Liver (tissue), 3 donors: ENCODE measurements at regions not wholly inside any gene's neighbourhood (a gene's known extent, or its start where the extent isn't known, plus 50 kb on each side); places are given as distances from the start of the nearest gene placed in this dataset.

Source experiments
- CTCF ChIP-seq: fragments of 150-350 bp; IDR thresholded peaks from 2 replicates; pipeline ENCODE4 v1.5.1; 2017; ENCODE audit warnings: improper control_type of control experiment, low read depth, low read length; ENCODE audit not compliant: missing input control
- JUND ChIP-seq, 2 donors: IDR thresholded peaks; 2 replicates each; pipeline ENCODE4 v1.6.1; 2016; ENCODE audit warnings: antibody characterized with exemption in 2 of 2
- TF ChIP-seq, protein P1 (sequence below): IDR thresholded peaks from 2 replicates; pipeline ENCODE4 v1.6.1; 2016; ENCODE audit warnings: antibody characterized with exemption, mild to moderate bottlenecking
- donor health status: healthy.
- donor health status: healthy.

GRCh38 chr19:28075229-28075628, 1137.7 kb downstream of the UQCRFS1 start:
- TF ChIP-seq, protein P1, sequence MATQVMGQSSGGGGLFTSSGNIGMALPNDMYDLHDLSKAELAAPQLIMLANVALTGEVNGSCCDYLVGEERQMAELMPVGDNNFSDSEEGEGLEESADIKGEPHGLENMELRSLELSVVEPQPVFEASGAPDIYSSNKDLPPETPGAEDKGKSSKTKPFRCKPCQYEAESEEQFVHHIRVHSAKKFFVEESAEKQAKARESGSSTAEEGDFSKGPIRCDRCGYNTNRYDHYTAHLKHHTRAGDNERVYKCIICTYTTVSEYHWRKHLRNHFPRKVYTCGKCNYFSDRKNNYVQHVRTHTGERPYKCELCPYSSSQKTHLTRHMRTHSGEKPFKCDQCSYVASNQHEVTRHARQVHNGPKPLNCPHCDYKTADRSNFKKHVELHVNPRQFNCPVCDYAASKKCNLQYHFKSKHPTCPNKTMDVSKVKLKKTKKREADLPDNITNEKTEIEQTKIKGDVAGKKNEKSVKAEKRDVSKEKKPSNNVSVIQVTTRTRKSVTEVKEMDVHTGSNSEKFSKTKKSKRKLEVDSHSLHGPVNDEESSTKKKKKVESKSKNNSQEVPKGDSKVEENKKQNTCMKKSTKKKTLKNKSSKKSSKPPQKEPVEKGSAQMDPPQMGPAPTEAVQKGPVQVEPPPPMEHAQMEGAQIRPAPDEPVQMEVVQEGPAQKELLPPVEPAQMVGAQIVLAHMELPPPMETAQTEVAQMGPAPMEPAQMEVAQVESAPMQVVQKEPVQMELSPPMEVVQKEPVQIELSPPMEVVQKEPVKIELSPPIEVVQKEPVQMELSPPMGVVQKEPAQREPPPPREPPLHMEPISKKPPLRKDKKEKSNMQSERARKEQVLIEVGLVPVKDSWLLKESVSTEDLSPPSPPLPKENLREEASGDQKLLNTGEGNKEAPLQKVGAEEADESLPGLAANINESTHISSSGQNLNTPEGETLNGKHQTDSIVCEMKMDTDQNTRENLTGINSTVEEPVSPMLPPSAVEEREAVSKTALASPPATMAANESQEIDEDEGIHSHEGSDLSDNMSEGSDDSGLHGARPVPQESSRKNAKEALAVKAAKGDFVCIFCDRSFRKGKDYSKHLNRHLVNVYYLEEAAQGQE = no peak
- no peak for TF ChIP-seq CTCF
- TF ChIP-seq JUND (IDR thresholded peaks at IDR 0.05) = no peak
